Activated CD4-positive, alpha-beta T cell treated with anti-CD3 and anti-CD28 coated beads, Interleukin-2, amount 10 ng/mL, durations not matched to agents 24 days and 14 days (primary cell): ENCODE measurements at regions not wholly inside any gene's neighbourhood (a gene's known extent, or its start where the extent isn't known, plus 50 kb on each side); places are given as distances from the start of the nearest gene placed in this dataset.
"Not testable (repeated sequence)": the region's sequence is repeated elsewhere in the genome, so short reads cannot be mapped to it uniquely, and the experiment has no call there.

Experiments used
- DNase-seq: peaks from one replicate; pipeline ENCODE4 v3.0.0; 2022
- H3K27ac Mint-ChIP-seq: one replicate; pipeline ENCODE4 v1.8.0; 2022; ENCODE audit warnings: mild to moderate bottlenecking, mixed read lengths
- H3K27me3 Mint-ChIP-seq: one replicate; pipeline ENCODE4 v1.8.0; 2022; ENCODE audit warnings: mixed read lengths
- H3K36me3 Mint-ChIP-seq: one replicate; pipeline ENCODE4 v1.8.0; 2022; ENCODE audit warnings: low read depth, mild to moderate bottlenecking, mixed read lengths
- H3K4me1 Mint-ChIP-seq: one replicate; pipeline ENCODE4 v1.8.0; 2021; ENCODE audit warnings: mixed read lengths
- H3K4me3 Mint-ChIP-seq: one replicate; pipeline ENCODE4 v1.8.0; 2022; ENCODE audit warnings: mild to moderate bottlenecking, moderate library complexity, mixed read lengths
- H3K9me3 Mint-ChIP-seq: one replicate; pipeline ENCODE4 v1.8.0; 2021; ENCODE audit warnings: mixed read lengths
- intact Hi-C: fragments of 100-400 bp; cut with micrococcal nuclease; formaldehyde crosslinking; loops from one replicate; pipeline ENCODE4 v1.15.1; 2023

- H3K9me3 Mint-ChIP-seq: peaks cover 13% of the 10 kb centered on the region
- H3K27me3 Mint-ChIP-seq, H3K4me3 Mint-ChIP-seq, DNase-seq, H3K4me1 Mint-ChIP-seq, H3K36me3 Mint-ChIP-seq, H3K27ac Mint-ChIP-seq, intact Hi-C loops: not testable (repeated sequence)
These were observed 776.8 kb upstream of the TPTE start for GRCh38 chr21:9744593-9744992.

DNA sequence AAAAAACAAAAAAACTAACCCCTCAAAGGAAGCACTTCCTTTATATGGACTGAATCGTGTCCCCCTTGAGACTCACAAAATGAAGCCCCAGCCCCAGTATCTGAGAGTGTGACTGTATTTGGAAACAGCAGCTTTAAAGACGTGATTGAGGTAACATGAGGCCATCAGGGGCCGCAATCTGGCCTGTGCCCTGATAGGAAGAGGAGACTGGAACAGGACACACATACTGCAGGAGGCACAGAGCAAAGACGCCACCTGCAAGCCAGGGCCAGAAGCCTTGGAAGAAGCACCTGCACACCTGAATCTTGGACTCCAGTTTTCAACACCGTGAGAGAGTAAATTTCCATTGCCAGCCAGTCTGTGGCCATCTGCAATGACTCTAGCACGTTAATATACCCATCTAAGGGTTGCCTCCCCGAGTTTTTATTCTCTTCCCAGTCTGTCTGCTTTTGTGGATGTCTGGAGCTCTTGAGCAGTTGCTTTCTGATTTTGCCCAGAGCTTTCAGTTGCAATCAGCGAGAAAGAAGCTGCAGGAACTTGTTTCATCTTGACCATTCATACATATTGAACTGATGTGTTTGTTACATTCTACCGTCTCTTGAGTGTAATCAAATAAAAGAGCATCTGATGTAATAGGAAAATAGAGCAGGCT lies 775.8 kb upstream of the TPTE start:
- H3K27me3 Mint-ChIP-seq, intact Hi-C loops, H3K4me3 Mint-ChIP-seq, DNase-seq, H3K9me3 Mint-ChIP-seq, H3K4me1 Mint-ChIP-seq, H3K27ac Mint-ChIP-seq, H3K36me3 Mint-ChIP-seq: not testable (repeated sequence)

DNA sequence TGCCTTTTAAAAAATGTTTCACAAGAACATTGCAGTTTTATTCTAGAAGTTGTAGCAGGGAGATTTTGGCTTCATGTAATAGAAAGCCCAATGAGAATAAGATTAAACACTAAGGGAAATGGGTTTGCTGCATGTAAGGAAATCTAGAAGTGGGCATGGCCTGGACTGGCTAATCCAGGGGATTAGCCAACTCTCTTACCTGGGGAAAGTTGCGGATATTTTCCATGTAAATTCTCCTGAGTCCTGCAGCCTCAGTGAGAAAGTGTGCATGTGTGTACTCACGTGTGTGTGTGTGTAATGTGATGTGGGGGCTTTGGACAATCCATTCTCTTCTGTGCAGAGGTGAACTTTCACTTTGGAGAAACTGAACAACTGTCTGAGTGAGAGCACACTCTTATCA lies 775.1 kb upstream of the TPTE start:
- H3K4me3 Mint-ChIP-seq, H3K9me3 Mint-ChIP-seq, DNase-seq, H3K27ac Mint-ChIP-seq, H3K36me3 Mint-ChIP-seq, intact Hi-C loops, H3K27me3 Mint-ChIP-seq, H3K4me1 Mint-ChIP-seq: not testable (repeated sequence)

DNA sequence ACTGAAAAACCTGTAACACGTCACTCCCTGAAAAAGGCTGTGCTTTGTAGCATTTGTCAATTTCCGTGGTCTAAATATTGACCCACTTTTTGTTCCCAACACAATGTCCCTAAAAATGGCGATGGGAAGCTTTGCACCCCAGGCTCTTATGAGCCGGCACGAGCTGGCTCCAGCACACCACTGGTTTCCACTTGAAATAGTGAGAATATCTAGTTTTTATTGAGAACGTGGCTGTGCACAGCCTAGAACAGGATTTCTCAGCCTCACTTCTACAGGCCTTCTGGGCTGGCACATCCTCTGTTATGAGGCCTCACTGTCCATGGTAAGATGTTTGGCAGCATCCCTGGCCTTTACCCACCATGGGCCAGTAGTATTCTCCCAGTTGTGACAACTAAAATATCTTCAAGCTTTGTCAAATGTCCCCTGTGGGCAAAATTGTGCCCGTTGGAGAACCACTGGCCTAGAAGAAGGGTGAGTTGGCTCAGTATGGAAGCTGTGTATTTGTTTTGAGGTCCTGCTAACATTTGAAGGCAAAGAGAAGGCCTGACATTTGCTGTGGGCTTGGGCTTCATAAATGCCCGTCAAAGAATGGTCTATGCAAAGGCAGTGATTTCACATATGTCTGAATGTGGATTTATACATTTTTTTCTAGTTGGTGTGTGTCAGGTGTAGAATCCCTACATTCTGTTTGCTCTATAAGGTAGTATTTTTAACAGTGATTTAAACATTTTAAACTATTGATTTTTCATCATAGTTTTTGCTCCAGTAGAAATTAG lies 774.4 kb upstream of the TPTE start:
- H3K27me3 Mint-ChIP-seq, H3K4me1 Mint-ChIP-seq, intact Hi-C loops, H3K4me3 Mint-ChIP-seq, H3K36me3 Mint-ChIP-seq, H3K27ac Mint-ChIP-seq, H3K9me3 Mint-ChIP-seq, DNase-seq: not testable (repeated sequence)

DNA sequence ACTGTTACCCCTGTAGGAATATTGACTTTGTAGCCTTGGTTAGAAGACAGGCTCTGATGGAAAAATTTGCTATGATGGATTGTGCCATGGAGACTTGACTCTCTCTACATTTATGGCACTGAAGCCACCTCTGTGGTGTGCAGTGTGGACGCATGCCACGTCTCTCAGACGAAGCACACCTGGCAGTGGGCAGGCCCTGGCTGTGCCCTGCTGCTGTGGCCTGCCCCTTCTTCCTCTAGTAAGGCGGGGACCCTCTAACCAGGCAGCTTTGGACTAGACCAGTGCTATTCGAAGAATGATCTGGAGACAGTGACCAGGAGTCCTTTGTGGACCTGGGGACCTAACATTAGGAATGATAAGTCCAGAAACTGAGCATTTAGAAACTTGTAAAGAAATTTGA lies 773.5 kb upstream of the TPTE start:
- H3K36me3 Mint-ChIP-seq, intact Hi-C loops, DNase-seq: not testable (repeated sequence)

GRCh38 chr21:9748451-9748850 lies 772.9 kb upstream of the TPTE start:
- DNase-seq, H3K36me3 Mint-ChIP-seq, H3K4me1 Mint-ChIP-seq, H3K4me3 Mint-ChIP-seq, H3K27me3 Mint-ChIP-seq, H3K27ac Mint-ChIP-seq, H3K9me3 Mint-ChIP-seq, intact Hi-C loops: not testable (repeated sequence)

More for the DNA sequence above, 773.5 kb upstream of the TPTE start:
- not testable (repeated sequence) for H3K27ac Mint-ChIP-seq, H3K4me3 Mint-ChIP-seq, H3K4me1 Mint-ChIP-seq, H3K9me3 Mint-ChIP-seq, H3K27me3 Mint-ChIP-seq

DNA sequence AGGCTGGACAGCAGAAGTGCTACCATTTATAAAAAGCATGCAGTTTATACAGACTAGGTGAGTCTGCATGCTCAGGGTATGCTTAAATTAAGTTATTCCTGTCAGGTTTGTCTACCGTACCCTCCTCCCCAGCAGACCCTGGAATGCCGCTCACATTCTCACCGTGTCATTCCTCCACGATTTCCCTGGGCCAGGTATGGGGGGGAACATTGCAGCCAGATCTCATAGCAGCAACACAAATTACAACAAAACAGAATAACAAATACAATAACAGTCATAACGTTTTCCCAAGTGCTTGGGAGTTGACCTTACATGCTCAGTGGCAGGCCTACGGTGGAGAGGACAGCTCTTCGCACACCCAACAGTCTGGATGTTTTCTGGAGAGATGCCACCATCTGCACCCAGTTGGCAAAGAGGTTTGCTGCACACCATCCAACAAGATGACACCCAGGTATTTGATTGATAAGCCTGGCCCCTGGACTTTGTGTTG lies 771.6 kb upstream of the TPTE start:
- H3K9me3 Mint-ChIP-seq, H3K4me3 Mint-ChIP-seq, H3K27me3 Mint-ChIP-seq, DNase-seq, H3K4me1 Mint-ChIP-seq, H3K27ac Mint-ChIP-seq, H3K36me3 Mint-ChIP-seq, intact Hi-C loops: not testable (repeated sequence)

DNA sequence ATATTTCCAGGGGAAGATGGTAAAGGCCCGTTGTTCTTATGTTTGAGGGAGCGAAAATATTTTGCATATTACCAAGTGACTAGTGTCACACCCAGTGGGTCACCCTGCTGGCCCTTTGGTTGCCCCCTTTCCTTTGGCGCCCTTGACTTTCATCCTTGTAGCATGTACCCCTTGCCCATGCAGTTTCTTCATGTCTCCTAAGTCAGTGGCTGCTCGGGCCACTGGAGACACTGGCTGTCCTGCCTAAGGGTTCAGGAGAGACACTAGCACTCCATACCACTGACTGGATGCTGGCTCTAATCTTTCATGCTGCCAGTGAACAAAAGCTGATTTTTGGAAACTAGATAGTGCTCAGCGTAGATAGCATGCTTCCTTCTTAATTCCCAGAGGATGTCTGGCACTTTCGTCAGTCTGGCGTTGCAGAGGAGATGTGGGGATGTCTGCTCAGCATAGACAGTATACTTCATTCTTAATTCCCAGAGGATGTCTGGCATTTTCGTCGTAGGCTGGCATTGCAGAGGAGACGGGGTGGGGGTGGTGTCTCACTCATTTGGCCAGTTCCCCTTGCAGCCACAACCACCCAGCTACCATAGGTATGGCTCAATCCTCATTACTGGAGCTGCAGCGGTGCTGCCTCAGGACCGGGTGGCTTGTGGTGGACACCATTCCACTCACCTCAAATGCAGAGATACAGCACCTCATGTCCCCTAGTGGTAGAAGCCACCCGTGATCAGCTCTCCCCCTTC lies 770.9 kb upstream of the TPTE start:
- Mint-ChIP-seq H3K4me3 (no peak overlapping the region), H3K36me3 (no peaks in the 10 kb centered on the region), H3K4me1 (no peaks in the 10 kb centered on the region), H3K9me3 (peaks cover 4% of the 10 kb centered on the region), H3K27ac (no peak overlapping the region), H3K27me3 (no peaks in the 10 kb centered on the region)
- intact Hi-C loops: no loop called here
- no peak for DNase-seq

DNA sequence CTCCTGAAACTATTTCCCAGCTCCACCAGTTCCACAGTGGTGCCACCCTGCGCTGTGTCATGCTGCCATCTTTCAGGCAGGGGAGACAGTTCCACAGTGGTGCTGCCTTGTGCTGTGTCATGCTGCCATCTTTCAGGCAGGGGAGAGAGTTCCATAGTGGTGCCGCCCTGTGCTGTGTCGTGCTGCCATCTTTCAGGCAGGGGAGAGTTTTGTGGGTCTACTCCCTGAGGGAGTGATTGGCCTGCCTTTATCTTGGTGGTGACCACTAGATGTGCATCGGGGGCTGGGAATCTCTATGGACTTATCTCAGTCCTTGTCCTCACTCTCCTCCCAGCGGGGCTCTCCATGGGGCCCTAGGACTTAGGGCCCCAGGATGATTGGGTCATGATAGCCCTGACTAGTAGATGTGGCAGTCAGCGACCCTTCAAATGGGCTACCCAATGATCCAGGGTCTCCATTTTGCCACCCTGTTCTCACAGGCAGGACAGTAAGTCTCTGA lies 770.2 kb upstream of the TPTE start:
- H3K36me3 Mint-ChIP-seq, H3K4me3 Mint-ChIP-seq, H3K27me3 Mint-ChIP-seq, H3K4me1 Mint-ChIP-seq, intact Hi-C loops, H3K9me3 Mint-ChIP-seq, H3K27ac Mint-ChIP-seq, DNase-seq: not testable (repeated sequence)

GRCh38 chr21:9752028-9752427 lies 769.4 kb upstream of the TPTE start:
- H3K4me3 Mint-ChIP-seq, H3K9me3 Mint-ChIP-seq, H3K27ac Mint-ChIP-seq, DNase-seq, intact Hi-C loops, H3K4me1 Mint-ChIP-seq, H3K36me3 Mint-ChIP-seq, H3K27me3 Mint-ChIP-seq: not testable (repeated sequence)

GRCh38 chr21:9753441-9753840 lies 767.9 kb upstream of the TPTE start:
- intact Hi-C loops, H3K4me1 Mint-ChIP-seq, H3K36me3 Mint-ChIP-seq, H3K9me3 Mint-ChIP-seq, H3K4me3 Mint-ChIP-seq, H3K27ac Mint-ChIP-seq, H3K27me3 Mint-ChIP-seq, DNase-seq: not testable (repeated sequence)

GRCh38 chr21:9753943-9754342 lies 767.4 kb upstream of the TPTE start:
- no peaks in the 10 kb centered on the region for H3K36me3 Mint-ChIP-seq
- peaks cover 4% of the 10 kb centered on the region for H3K9me3 Mint-ChIP-seq
- no peak for DNase-seq
- no peaks in the 10 kb centered on the region for H3K4me1 Mint-ChIP-seq
- no peak overlapping the region for H3K27ac Mint-ChIP-seq
- no peak overlapping the region for H3K4me3 Mint-ChIP-seq
- intact Hi-C loops: no loop called here
- H3K27me3 Mint-ChIP-seq: no peaks in the 10 kb centered on the region

DNA sequence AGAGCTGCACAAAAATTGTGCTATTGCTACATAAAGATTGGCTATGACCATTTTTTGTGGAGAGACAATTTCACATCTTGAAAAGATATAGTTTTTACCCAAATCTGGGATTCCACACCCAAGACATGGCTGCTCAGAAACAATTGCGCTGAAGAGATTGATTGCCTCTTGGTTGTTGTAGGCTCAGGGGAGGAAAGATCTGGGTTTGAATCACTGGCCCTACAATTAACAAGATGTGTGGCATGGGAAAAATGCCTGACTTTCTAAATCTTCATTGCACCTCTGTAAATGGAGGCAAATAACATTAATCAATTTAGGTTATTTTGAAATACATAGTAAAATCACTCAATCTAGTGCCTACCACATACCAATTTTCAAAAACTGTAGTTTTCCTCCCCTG lies 766.9 kb upstream of the TPTE start:
- H3K9me3 Mint-ChIP-seq, DNase-seq, intact Hi-C loops, H3K27ac Mint-ChIP-seq, H3K4me3 Mint-ChIP-seq, H3K27me3 Mint-ChIP-seq, H3K36me3 Mint-ChIP-seq, H3K4me1 Mint-ChIP-seq: not testable (repeated sequence)

- H3K4me1 Mint-ChIP-seq: no peaks in the 10 kb centered on the region
These were observed 765.8 kb upstream of the TPTE start for GRCh38 chr21:9755611-9756010.

More at GRCh38 chr21:9755611-9756010, 765.8 kb upstream of the TPTE start:
- no peak for DNase-seq
- no peak overlapping the region for H3K4me3 Mint-ChIP-seq
- H3K27ac Mint-ChIP-seq: no peak overlapping the region
- no peaks in the 10 kb centered on the region for H3K36me3 Mint-ChIP-seq
- intact Hi-C loops: no loop called here
- no peaks in the 10 kb centered on the region for H3K27me3 Mint-ChIP-seq
- H3K9me3 Mint-ChIP-seq: peaks cover 4% of the 10 kb centered on the region
